ENCODE measurements at regions not wholly inside any gene's neighbourhood (a gene's known extent, or its start where the extent isn't known, plus 50 kb on each side); places are given as distances from the start of the nearest gene placed in this dataset.

DNA sequence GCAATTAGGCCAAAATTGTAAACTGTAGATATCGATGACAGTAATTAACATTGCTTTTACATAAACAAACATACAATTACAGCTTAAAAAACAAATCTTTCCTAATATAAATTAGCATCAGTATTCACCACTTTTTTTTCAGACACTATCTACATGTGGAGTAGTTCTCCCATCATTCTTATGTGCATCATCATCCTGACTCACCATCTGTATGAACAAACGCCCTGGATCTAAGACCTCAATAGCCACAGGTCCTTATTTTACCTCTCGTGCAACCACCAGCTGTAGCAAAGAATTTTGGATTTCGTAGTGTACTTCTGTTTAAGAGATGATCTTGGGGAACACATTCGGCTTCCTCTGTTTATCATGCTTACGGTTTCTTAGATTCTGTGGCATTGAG lies 551.9 kb upstream of the KIRREL3 start:
- no peaks in the 10 kb centered on the region for H3K9me3 Mint-ChIP-seq
- DNase-seq: no peak
- no peak overlapping the region for H3K27ac Mint-ChIP-seq
- H3K27me3 Mint-ChIP-seq: no peaks in the 10 kb centered on the region
- intact Hi-C loops (cut with micrococcal nuclease): no loop called here
- TF ChIP-seq, protein P1, sequence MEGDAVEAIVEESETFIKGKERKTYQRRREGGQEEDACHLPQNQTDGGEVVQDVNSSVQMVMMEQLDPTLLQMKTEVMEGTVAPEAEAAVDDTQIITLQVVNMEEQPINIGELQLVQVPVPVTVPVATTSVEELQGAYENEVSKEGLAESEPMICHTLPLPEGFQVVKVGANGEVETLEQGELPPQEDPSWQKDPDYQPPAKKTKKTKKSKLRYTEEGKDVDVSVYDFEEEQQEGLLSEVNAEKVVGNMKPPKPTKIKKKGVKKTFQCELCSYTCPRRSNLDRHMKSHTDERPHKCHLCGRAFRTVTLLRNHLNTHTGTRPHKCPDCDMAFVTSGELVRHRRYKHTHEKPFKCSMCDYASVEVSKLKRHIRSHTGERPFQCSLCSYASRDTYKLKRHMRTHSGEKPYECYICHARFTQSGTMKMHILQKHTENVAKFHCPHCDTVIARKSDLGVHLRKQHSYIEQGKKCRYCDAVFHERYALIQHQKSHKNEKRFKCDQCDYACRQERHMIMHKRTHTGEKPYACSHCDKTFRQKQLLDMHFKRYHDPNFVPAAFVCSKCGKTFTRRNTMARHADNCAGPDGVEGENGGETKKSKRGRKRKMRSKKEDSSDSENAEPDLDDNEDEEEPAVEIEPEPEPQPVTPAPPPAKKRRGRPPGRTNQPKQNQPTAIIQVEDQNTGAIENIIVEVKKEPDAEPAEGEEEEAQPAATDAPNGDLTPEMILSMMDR (IDR thresholded peaks at IDR 0.05): no peak
- ChIA-PET POLR2A (no interaction called here), CTCF (no interaction called here)
- no peaks in the 10 kb centered on the region for H3K36me3 Mint-ChIP-seq (ENCODE audit: low read depth)
- H3K4me3 Mint-ChIP-seq: no peak overlapping the region
- no peak for ATAC-seq
- no peaks in the 10 kb centered on the region for H3K4me1 Mint-ChIP-seq (ENCODE audit: low read depth)

DNA sequence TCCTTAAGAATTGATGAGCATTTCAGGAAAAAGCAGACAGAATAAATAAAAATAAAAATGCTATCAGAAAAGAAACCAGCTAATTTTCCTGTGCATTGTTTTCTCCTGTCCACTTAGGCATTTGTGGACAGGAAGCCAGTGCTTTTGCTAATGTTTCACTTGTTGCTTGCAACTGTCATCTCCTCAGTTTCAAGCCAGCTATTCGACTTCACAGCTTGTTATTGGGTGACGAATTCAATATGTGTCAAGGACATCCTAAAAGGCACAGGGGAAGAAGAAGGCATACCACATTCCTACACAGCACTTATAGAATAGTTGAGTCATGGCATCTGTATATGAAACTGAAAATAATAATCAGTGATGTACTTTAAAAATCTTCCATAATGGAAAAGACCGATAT lies 530.6 kb upstream of the KIRREL3 start:
- Mint-ChIP-seq H3K27ac (no peak overlapping the region), H3K9me3 (no peaks in the 10 kb centered on the region), H3K4me3 (no peak overlapping the region), H3K4me1 (ENCODE audit: low read depth) (no peaks in the 10 kb centered on the region), H3K27me3 (no peaks in the 10 kb centered on the region), H3K36me3 (ENCODE audit: low read depth) (no peaks in the 10 kb centered on the region)
- intact Hi-C loops (cut with micrococcal nuclease): no loop called here
- TF ChIP-seq, protein P1 (IDR thresholded peaks at IDR 0.05): no peak
- ATAC-seq (no peak), DNase-seq (no peak)
- CTCF ChIA-PET: no interaction called here
- POLR2A ChIA-PET: no interaction called here

DNA sequence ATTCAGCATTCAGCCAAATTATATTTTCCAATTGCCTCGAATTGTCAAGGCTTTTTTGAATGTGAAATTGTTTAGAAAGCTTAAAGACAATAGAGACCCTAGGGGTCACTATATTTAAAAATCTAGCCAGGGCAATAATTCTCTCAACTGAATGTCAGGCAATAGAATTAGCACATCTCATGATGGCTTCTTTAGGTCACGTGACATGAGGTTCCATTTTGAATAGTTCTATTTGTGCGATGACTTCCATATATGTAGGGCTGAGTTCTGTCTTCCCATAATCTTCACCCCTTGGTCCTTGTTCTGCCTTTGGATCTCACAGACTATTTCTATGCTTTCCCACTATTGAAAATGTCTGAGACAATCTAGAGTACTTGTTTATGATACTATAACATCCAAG lies 527.7 kb upstream of the KIRREL3 start:
- intact Hi-C loops (cut with micrococcal nuclease): no loop called here
- ATAC-seq: no peak
- no peak for DNase-seq
- TF ChIP-seq, protein P1 (IDR thresholded peaks at IDR 0.05): no peak
- no peaks in the 10 kb centered on the region for H3K4me1 Mint-ChIP-seq (ENCODE audit: low read depth)
- H3K9me3 Mint-ChIP-seq: no peaks in the 10 kb centered on the region
- POLR2A ChIA-PET: no interaction called here
- H3K27me3 Mint-ChIP-seq: no peaks in the 10 kb centered on the region
- H3K4me3 Mint-ChIP-seq: no peak overlapping the region
- no peak overlapping the region for H3K27ac Mint-ChIP-seq
- CTCF ChIA-PET: no interaction called here
- H3K36me3 Mint-ChIP-seq (ENCODE audit: low read depth): no peaks in the 10 kb centered on the region

DNA sequence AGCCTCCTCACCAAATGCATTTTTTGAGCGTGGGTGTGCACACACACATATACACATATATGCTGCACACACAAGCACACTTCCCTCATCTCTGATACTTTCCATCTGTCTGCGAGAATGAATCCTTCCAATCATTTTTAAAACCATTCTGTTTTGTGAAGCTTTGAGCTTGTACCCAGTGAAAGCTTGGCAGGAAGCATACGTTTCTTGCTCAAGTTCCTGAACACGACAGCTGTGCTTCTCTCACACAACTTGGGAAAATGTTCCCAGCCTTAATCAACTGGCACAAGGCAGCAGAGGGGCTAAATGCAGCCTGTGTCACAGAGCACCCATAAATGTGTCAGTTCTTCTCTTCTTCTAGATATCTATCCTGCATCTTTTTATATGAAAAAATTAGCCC lies 524.0 kb upstream of the KIRREL3 start:
- CTCF ChIA-PET: no interaction called here
- intact Hi-C loops (cut with micrococcal nuclease): no loop called here
- no peak overlapping the region for H3K4me3 Mint-ChIP-seq
- no peaks in the 10 kb centered on the region for H3K9me3 Mint-ChIP-seq
- no peak overlapping the region for H3K27ac Mint-ChIP-seq
- TF ChIP-seq, protein P1 (IDR thresholded peaks at IDR 0.05): no peak
- POLR2A ChIA-PET: no interaction called here
- H3K27me3 Mint-ChIP-seq: no peaks in the 10 kb centered on the region
- DNase-seq (no peak), ATAC-seq (no peak)
- H3K4me1 Mint-ChIP-seq (ENCODE audit: low read depth): no peaks in the 10 kb centered on the region
- H3K36me3 Mint-ChIP-seq (ENCODE audit: low read depth): no peaks in the 10 kb centered on the region

DNA sequence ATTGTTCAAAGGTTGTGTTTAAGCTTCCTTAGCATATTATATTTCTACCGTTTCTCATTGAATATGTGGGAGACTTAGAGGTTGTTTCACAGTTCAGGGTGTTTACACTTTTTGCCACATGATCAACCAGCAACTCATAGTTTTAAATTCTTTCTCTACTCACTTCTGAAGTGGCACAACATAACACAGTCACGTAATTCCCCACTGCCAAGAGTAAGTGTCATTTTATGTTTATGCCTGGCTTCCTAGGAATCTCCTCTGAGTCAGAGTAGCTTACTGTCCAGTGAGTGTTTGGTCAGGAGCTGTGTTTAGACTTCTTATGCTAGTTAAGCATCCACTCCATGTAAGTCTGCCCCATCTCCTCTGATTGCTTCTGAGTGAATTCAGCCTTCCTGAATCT lies 520.8 kb upstream of the KIRREL3 start:
- CTCF ChIA-PET: no interaction called here
- TF ChIP-seq, protein P1 (IDR thresholded peaks at IDR 0.05): no peak
- POLR2A ChIA-PET: no interaction called here
- Mint-ChIP-seq H3K27ac (no peak overlapping the region), H3K4me3 (no peak overlapping the region), H3K27me3 (no peaks in the 10 kb centered on the region), H3K36me3 (ENCODE audit: low read depth) (no peaks in the 10 kb centered on the region), H3K9me3 (no peaks in the 10 kb centered on the region), H3K4me1 (ENCODE audit: low read depth) (no peaks in the 10 kb centered on the region)
- DNase-seq (no peak), ATAC-seq (no peak)
- intact Hi-C loops (cut with micrococcal nuclease): no loop called here
